ENCODE measurements at regions not wholly inside any gene's neighbourhood (a gene's known extent, or its start where the extent isn't known, plus 50 kb on each side); places are given as distances from the start of the nearest gene placed in this dataset.

DNA sequence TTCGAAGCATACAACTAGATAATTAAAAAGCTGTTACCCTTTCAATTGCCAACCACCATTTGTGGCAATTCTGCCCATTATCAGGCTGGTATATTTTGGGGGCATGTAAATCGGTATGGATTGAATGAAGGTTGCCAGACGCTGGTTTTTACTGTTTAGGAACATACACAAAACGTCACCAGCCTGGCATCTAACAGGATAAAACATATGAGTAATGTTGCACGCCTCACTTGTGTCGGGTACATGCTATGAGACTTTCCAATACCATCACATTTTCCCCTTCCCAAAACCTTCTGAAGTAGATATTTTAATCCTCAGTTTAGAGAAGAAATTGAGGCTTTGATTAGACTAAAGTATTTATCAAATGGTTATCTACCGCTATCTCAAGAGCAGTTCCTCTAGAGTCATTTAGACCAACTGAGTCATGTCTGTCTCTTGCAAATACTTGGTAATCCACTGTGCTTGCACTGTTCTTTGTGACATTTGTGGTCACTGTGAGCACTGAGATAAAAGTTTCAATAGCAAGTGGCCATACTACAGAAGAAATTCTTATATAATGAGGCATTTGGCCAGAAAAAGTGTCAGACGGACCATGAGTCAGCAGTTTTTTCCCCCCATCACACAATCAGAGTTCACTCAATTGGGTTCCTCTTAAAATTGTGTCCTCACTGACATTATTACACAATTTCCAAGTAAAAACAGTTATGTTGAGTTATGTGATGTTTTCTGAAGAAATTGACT is 498.7 kb downstream of the NXPH1 start:
- TF ChIP-seq, protein P1, sequence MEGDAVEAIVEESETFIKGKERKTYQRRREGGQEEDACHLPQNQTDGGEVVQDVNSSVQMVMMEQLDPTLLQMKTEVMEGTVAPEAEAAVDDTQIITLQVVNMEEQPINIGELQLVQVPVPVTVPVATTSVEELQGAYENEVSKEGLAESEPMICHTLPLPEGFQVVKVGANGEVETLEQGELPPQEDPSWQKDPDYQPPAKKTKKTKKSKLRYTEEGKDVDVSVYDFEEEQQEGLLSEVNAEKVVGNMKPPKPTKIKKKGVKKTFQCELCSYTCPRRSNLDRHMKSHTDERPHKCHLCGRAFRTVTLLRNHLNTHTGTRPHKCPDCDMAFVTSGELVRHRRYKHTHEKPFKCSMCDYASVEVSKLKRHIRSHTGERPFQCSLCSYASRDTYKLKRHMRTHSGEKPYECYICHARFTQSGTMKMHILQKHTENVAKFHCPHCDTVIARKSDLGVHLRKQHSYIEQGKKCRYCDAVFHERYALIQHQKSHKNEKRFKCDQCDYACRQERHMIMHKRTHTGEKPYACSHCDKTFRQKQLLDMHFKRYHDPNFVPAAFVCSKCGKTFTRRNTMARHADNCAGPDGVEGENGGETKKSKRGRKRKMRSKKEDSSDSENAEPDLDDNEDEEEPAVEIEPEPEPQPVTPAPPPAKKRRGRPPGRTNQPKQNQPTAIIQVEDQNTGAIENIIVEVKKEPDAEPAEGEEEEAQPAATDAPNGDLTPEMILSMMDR (IDR thresholded peaks at IDR 0.05; ENCODE audit: low read depth, low read length) = no peak
- no peak for TF ChIP-seq EZH2phosphoT487 (IDR thresholded peaks at IDR 0.05; ENCODE audit: low read depth)

All from OCI-LY3 (cell line).